H9 (cell line): ENCODE measurements at regions not wholly inside any gene's neighbourhood (a gene's known extent, or its start where the extent isn't known, plus 50 kb on each side); places are given as distances from the start of the nearest gene placed in this dataset.

Experiments
- DNase-seq: peaks from one replicate; pipeline ENCODE4 v3.0.0-alpha.2; 2017
- H2AFZ ChIP-seq: one replicate; pipeline ENCODE4 v1.6.1; 2013; ENCODE audit warnings: mild to moderate bottlenecking, low read length, control low read depth, moderate library complexity
- H2AK5ac ChIP-seq: 2 replicates; pipeline ENCODE4 v1.6.1; 2013; ENCODE audit warnings: low read length, control low read depth, mixed read lengths; ENCODE audit not compliant: insufficient read length
- H2BK120ac ChIP-seq: one replicate; pipeline ENCODE4 v1.6.1; 2013; ENCODE audit warnings: low read depth, mild to moderate bottlenecking, low read length, control low read depth, inconsistent platforms; ENCODE audit not compliant: poor library complexity, severe bottlenecking
- H2BK12ac ChIP-seq: 2 replicates; pipeline ENCODE4 v1.6.1; 2013; ENCODE audit warnings: low read length, control low read depth, mixed read lengths, low read depth; ENCODE audit not compliant: insufficient read length
- H2BK15ac ChIP-seq: 2 replicates; pipeline ENCODE4 v1.6.1; 2013; ENCODE audit warnings: low read depth, low read length, control low read depth
- H2BK20ac ChIP-seq: one replicate; pipeline ENCODE4 v1.6.1; 2013; ENCODE audit warnings: low read depth, mild to moderate bottlenecking, low read length, control low read depth, inconsistent platforms; ENCODE audit not compliant: poor library complexity, severe bottlenecking
- H2BK5ac ChIP-seq: 2 replicates; pipeline ENCODE4 v1.6.1; 2013; ENCODE audit warnings: low read length, control low read depth, mixed read lengths; ENCODE audit not compliant: insufficient read length
- H3K14ac ChIP-seq: 2 replicates; pipeline ENCODE4 v1.6.1; 2013; ENCODE audit warnings: low read length, control low read depth; ENCODE audit not compliant: insufficient read depth
- H3K18ac ChIP-seq: 2 replicates; pipeline ENCODE4 v1.6.1; 2013; ENCODE audit warnings: low read depth, mild to moderate bottlenecking, mixed read lengths, low read length, control low read depth; ENCODE audit not compliant: insufficient read length
- H3K23ac ChIP-seq: 2 replicates; pipeline ENCODE4 v1.6.1; 2013; ENCODE audit warnings: low read length, control low read depth, mixed read lengths, low read depth; ENCODE audit not compliant: insufficient read length
- H3K23me2 ChIP-seq: 2 replicates; pipeline ENCODE4 v1.6.1; 2013; ENCODE audit warnings: low read depth, mild to moderate bottlenecking, mixed read lengths, low read length, control low read depth; ENCODE audit not compliant: insufficient read length, poor library complexity, severe bottlenecking
- H3K27ac ChIP-seq: 2 replicates; pipeline ENCODE4 v1.5.1; 2013; ENCODE audit warnings: low read length, control low read depth, mixed read lengths, low read depth; ENCODE audit not compliant: insufficient read length
- H3K27me3 ChIP-seq: 2 replicates; pipeline ENCODE4 v1.6.1; 2013; ENCODE audit warnings: low read length, control low read depth, inconsistent platforms; ENCODE audit not compliant: insufficient read depth
- H3K4ac ChIP-seq: 2 replicates; pipeline ENCODE4 v1.6.1; 2013; ENCODE audit warnings: low read depth, mild to moderate bottlenecking, control low read depth, inconsistent platforms, low read length, moderate library complexity
- H3K4me1 ChIP-seq: 2 replicates; pipeline ENCODE4 v1.6.1; 2013; ENCODE audit warnings: low read length, control low read depth, inconsistent platforms; ENCODE audit not compliant: insufficient read depth
- H3K4me2 ChIP-seq: 2 replicates; pipeline ENCODE4 v1.6.1; 2013; ENCODE audit warnings: low read length, control low read depth, mixed read lengths; ENCODE audit not compliant: insufficient read length, insufficient read depth
- H3K56ac ChIP-seq: 2 replicates; pipeline ENCODE4 v1.6.1; 2013; ENCODE audit warnings: low read depth, mild to moderate bottlenecking, mixed read lengths, low read length, control low read depth; ENCODE audit not compliant: insufficient read length
- H3K79me1 ChIP-seq: 2 replicates; pipeline ENCODE4 v1.6.1; 2013; ENCODE audit warnings: low read depth, mild to moderate bottlenecking, moderate library complexity, low read length, control low read depth, inconsistent platforms; ENCODE audit not compliant: insufficient read depth, poor library complexity, severe bottlenecking
- H3K79me2 ChIP-seq: 2 replicates; pipeline ENCODE4 v1.6.1; 2013; ENCODE audit warnings: low read length, control low read depth, inconsistent platforms; ENCODE audit not compliant: insufficient read depth
- H3K9ac ChIP-seq: 2 replicates; pipeline ENCODE4 v1.6.1; 2013; ENCODE audit warnings: low read length, control low read depth, mixed read lengths; ENCODE audit not compliant: insufficient read length; ENCODE audit errors: extremely low read depth
- H3K9me3 ChIP-seq: one replicate; pipeline ENCODE4 v1.6.1; 2013; ENCODE audit warnings: low read depth, low read length, inconsistent platforms; ENCODE audit not compliant: control insufficient read depth
- H3T11ph ChIP-seq: one replicate; pipeline ENCODE4 v1.6.1; 2013; ENCODE audit warnings: mild to moderate bottlenecking, low read length, control low read depth, inconsistent platforms
- H4K20me1 ChIP-seq: one replicate; pipeline ENCODE4 v1.6.1; 2013; ENCODE audit not compliant: control insufficient read depth, insufficient read length, insufficient read depth
- H4K5ac ChIP-seq: 2 replicates; pipeline ENCODE4 v1.6.1; 2013; ENCODE audit warnings: low read depth, mild to moderate bottlenecking, mixed read lengths, low read length, control low read depth; ENCODE audit not compliant: insufficient read length
- H4K8ac ChIP-seq: replicated peaks from 2 replicates; pipeline ENCODE4 v1.6.1; 2013; ENCODE audit warnings: low read length, control low read depth, mixed read lengths, low read depth; ENCODE audit not compliant: insufficient read length
- H4K91ac ChIP-seq: 2 replicates; pipeline ENCODE4 v1.6.1; 2013; ENCODE audit warnings: low read depth, mild to moderate bottlenecking, moderate library complexity, mixed read lengths, low read length, control low read depth; ENCODE audit not compliant: insufficient read length
- H3K27ac Mint-ChIP-seq, 3 experiments: 2 replicates in 2 of 3; 3 replicates in 1 of 3; pipeline ENCODE4 v1.8.0; 2020 to 2021; ENCODE audit warnings: mixed read lengths in 3 of 3, mild to moderate bottlenecking in 1 of 3, moderate library complexity in 1 of 3
- H3K27me3 Mint-ChIP-seq: 2 replicates; pipeline ENCODE4 v1.8.0; 2021; ENCODE audit warnings: low read depth, mild to moderate bottlenecking, moderate library complexity, mixed read lengths
- H3K36me3 Mint-ChIP-seq, 3 experiments: 2 replicates in 2 of 3; 3 replicates in 1 of 3; pipeline ENCODE4 v1.8.0; 2020 to 2021; ENCODE audit warnings: low read depth in 3 of 3, mixed read lengths in 3 of 3; ENCODE audit not compliant: insufficient read depth in 1 of 3
- H3K4me1 Mint-ChIP-seq, 2 experiments: 2 replicates each; pipeline ENCODE4 v1.8.0; 2020; ENCODE audit warnings: mixed read lengths in 2 of 2
- H3K4me3 Mint-ChIP-seq, 2 experiments: 2 replicates in 1 of 2; 3 replicates in 1 of 2; pipeline ENCODE4 v1.8.0; 2020 to 2021; ENCODE audit warnings: mild to moderate bottlenecking in 2 of 2, mixed read lengths in 2 of 2, moderate library complexity in 1 of 2
- H3K9me3 Mint-ChIP-seq, 2 experiments: 2 replicates in 1 of 2; 3 replicates in 1 of 2; pipeline ENCODE4 v1.8.0; 2020; ENCODE audit warnings: mild to moderate bottlenecking in 2 of 2, mixed read lengths in 2 of 2, moderate library complexity in 1 of 2
- WGBS: extraction: QIAGEN DNeasy Blood & Tissue Kit; methylation state at CpG from one replicate; pipeline ENCODE4 v1.1.7; 2013; ENCODE audit warnings: missing lambda C conversion rate, low lambda C conversion rate, mixed read lengths; ENCODE audit not compliant: insufficient read length; ENCODE audit errors: extremely low coverage; 5-methylcytosine and 5-hydroxymethylcytosine counted together
- TF ChIP-seq, protein P1 (sequence below): fragments of 200-600 bp; sonication (generic); conservative IDR thresholded peaks from 3 replicates; pipeline ENCODE4 v1.8.0; 2021; ENCODE audit warnings: antibody characterized with exemption, mild to moderate bottlenecking

DNA sequence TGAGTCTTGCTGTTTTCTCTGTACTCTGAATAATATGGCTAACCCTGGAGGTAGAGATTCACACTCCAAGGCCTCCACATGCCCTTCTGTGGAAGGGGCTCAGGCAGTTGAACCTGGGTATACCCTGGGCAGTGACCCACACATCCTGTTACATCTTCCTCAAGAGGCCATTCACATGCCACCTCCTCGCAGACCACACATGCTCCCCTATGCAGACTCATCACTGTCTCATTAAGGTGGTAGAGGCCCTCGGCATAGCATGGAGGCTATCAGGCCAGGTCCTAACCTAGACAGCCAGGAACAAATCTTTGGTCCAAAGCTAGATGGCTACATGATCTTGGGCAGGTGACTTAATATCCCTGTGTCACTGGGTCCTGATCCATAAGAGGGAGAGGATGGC lies 363.9 kb upstream of the ZNF507 start:
- Histone ChIP-seq H3K27me3 (no peaks in the 10 kb centered on the region), H4K8ac (no peak overlapping the region), H3T11ph (no peak overlapping the region), H2BK5ac (no peak overlapping the region), H4K20me1 (no peaks in the 10 kb centered on the region), H4K5ac (no peak overlapping the region), H3K4ac (no peak overlapping the region), H3K23me2 (no peaks in the 10 kb centered on the region), H2BK15ac (no peak overlapping the region), H3K23ac (no peak overlapping the region), H2AFZ (no peak overlapping the region), H2BK20ac (no peak overlapping the region), H3K18ac (no peak overlapping the region), H3K56ac (no peak overlapping the region), H3K27ac (no peak overlapping the region), H4K91ac (no peak overlapping the region), H3K79me2 (no peaks in the 10 kb centered on the region), H3K79me1 (no peaks in the 10 kb centered on the region), H3K9ac (no peak overlapping the region), H3K4me1 (no peaks in the 10 kb centered on the region), H2BK120ac (no peak overlapping the region), H3K4me2 (no peak overlapping the region), H2BK12ac (no peak overlapping the region), H2AK5ac (no peak overlapping the region), H3K9me3 (peaks cover 4% of the 10 kb centered on the region), H3K14ac (no peak overlapping the region)
- no peak overlapping the region for H3K27ac Mint-ChIP-seq
- H3K27me3 Mint-ChIP-seq: no peaks in the 10 kb centered on the region; the same call in 1 of the 2 replicates
- H3K36me3 Mint-ChIP-seq: peaks cover 2 to 6% (median 5%) of the 10 kb centered on the region in 3 experiments; a peak in 3 of 7 replicates
- no peak overlapping the region for H3K4me3 Mint-ChIP-seq
- WGBS: no CpG with 5 or more reads among the region's 2 CpGs
- H3K4me1 Mint-ChIP-seq: 0 out of 4 replicates have a peak, but pooled peaks cover 0 to 2% of the 10 kb centered on the region in 2 experiments
- TF ChIP-seq, protein P1, sequence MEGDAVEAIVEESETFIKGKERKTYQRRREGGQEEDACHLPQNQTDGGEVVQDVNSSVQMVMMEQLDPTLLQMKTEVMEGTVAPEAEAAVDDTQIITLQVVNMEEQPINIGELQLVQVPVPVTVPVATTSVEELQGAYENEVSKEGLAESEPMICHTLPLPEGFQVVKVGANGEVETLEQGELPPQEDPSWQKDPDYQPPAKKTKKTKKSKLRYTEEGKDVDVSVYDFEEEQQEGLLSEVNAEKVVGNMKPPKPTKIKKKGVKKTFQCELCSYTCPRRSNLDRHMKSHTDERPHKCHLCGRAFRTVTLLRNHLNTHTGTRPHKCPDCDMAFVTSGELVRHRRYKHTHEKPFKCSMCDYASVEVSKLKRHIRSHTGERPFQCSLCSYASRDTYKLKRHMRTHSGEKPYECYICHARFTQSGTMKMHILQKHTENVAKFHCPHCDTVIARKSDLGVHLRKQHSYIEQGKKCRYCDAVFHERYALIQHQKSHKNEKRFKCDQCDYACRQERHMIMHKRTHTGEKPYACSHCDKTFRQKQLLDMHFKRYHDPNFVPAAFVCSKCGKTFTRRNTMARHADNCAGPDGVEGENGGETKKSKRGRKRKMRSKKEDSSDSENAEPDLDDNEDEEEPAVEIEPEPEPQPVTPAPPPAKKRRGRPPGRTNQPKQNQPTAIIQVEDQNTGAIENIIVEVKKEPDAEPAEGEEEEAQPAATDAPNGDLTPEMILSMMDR: no peak
- no peak for DNase-seq
- H3K9me3 Mint-ChIP-seq: peaks cover 9 to 11% of the 10 kb centered on the region in 2 experiments; a peak in 4 of 5 replicates
